Breast epithelium (tissue), 3 donors: ENCODE measurements at regions not wholly inside any gene's neighbourhood (a gene's known extent, or its start where the extent isn't known, plus 50 kb on each side); places are given as distances from the start of the nearest gene placed in this dataset.

Experiments
- CTCF ChIP-seq, 3 donors: fragments of 450-650 bp; IDR thresholded peaks; one replicate each; pipeline ENCODE4 v1.5.1; 2016 to 2017; ENCODE audit warnings: antibody characterized with exemption in 3 of 3, mild to moderate bottlenecking in 3 of 3, moderate library complexity in 3 of 3
- POLR2A ChIP-seq: fragments of 450-650 bp; IDR thresholded peaks from one replicate; pipeline ENCODE4 v1.6.1; 2016; ENCODE audit warnings: antibody characterized with exemption, mild to moderate bottlenecking, moderate library complexity

GRCh38 chr10:92785118-92785517 lies 63.2 kb upstream of the EXOC6 start:
- TF ChIP-seq CTCF (IDR thresholded peaks at IDR 0.05) (no peak), POLR2A (no peak)
